H9 (cell line): ENCODE measurements at regions not wholly inside any gene's neighbourhood (a gene's known extent, or its start where the extent isn't known, plus 50 kb on each side); places are given as distances from the start of the nearest gene placed in this dataset.

Source experiments
- DNase-seq: peaks from one replicate; pipeline ENCODE4 v3.0.0-alpha.2; 2017
- H2AFZ ChIP-seq: one replicate; pipeline ENCODE4 v1.6.1; 2013; ENCODE audit warnings: mild to moderate bottlenecking, low read length, control low read depth, moderate library complexity
- H2AK5ac ChIP-seq: 2 replicates; pipeline ENCODE4 v1.6.1; 2013; ENCODE audit warnings: low read length, control low read depth, mixed read lengths; ENCODE audit not compliant: insufficient read length
- H2BK120ac ChIP-seq: one replicate; pipeline ENCODE4 v1.6.1; 2013; ENCODE audit warnings: low read depth, mild to moderate bottlenecking, low read length, control low read depth, inconsistent platforms; ENCODE audit not compliant: poor library complexity, severe bottlenecking
- H2BK12ac ChIP-seq: 2 replicates; pipeline ENCODE4 v1.6.1; 2013; ENCODE audit warnings: low read length, control low read depth, mixed read lengths, low read depth; ENCODE audit not compliant: insufficient read length
- H2BK15ac ChIP-seq: 2 replicates; pipeline ENCODE4 v1.6.1; 2013; ENCODE audit warnings: low read depth, low read length, control low read depth
- H2BK20ac ChIP-seq: one replicate; pipeline ENCODE4 v1.6.1; 2013; ENCODE audit warnings: low read depth, mild to moderate bottlenecking, low read length, control low read depth, inconsistent platforms; ENCODE audit not compliant: poor library complexity, severe bottlenecking
- H2BK5ac ChIP-seq: 2 replicates; pipeline ENCODE4 v1.6.1; 2013; ENCODE audit warnings: low read length, control low read depth, mixed read lengths; ENCODE audit not compliant: insufficient read length
- H3K14ac ChIP-seq: 2 replicates; pipeline ENCODE4 v1.6.1; 2013; ENCODE audit warnings: low read length, control low read depth; ENCODE audit not compliant: insufficient read depth
- H3K18ac ChIP-seq: 2 replicates; pipeline ENCODE4 v1.6.1; 2013; ENCODE audit warnings: low read depth, mild to moderate bottlenecking, mixed read lengths, low read length, control low read depth; ENCODE audit not compliant: insufficient read length
- H3K23ac ChIP-seq: 2 replicates; pipeline ENCODE4 v1.6.1; 2013; ENCODE audit warnings: low read length, control low read depth, mixed read lengths, low read depth; ENCODE audit not compliant: insufficient read length
- H3K23me2 ChIP-seq: 2 replicates; pipeline ENCODE4 v1.6.1; 2013; ENCODE audit warnings: low read depth, mild to moderate bottlenecking, mixed read lengths, low read length, control low read depth; ENCODE audit not compliant: insufficient read length, poor library complexity, severe bottlenecking
- H3K27ac ChIP-seq: 2 replicates; pipeline ENCODE4 v1.5.1; 2013; ENCODE audit warnings: low read length, control low read depth, mixed read lengths, low read depth; ENCODE audit not compliant: insufficient read length
- H3K27me3 ChIP-seq: 2 replicates; pipeline ENCODE4 v1.6.1; 2013; ENCODE audit warnings: low read length, control low read depth, inconsistent platforms; ENCODE audit not compliant: insufficient read depth
- H3K4ac ChIP-seq: 2 replicates; pipeline ENCODE4 v1.6.1; 2013; ENCODE audit warnings: low read depth, mild to moderate bottlenecking, control low read depth, inconsistent platforms, low read length, moderate library complexity
- H3K4me1 ChIP-seq: 2 replicates; pipeline ENCODE4 v1.6.1; 2013; ENCODE audit warnings: low read length, control low read depth, inconsistent platforms; ENCODE audit not compliant: insufficient read depth
- H3K4me2 ChIP-seq: 2 replicates; pipeline ENCODE4 v1.6.1; 2013; ENCODE audit warnings: low read length, control low read depth, mixed read lengths; ENCODE audit not compliant: insufficient read length, insufficient read depth
- H3K56ac ChIP-seq: 2 replicates; pipeline ENCODE4 v1.6.1; 2013; ENCODE audit warnings: low read depth, mild to moderate bottlenecking, mixed read lengths, low read length, control low read depth; ENCODE audit not compliant: insufficient read length
- H3K79me1 ChIP-seq: 2 replicates; pipeline ENCODE4 v1.6.1; 2013; ENCODE audit warnings: low read depth, mild to moderate bottlenecking, moderate library complexity, low read length, control low read depth, inconsistent platforms; ENCODE audit not compliant: insufficient read depth, poor library complexity, severe bottlenecking
- H3K79me2 ChIP-seq: 2 replicates; pipeline ENCODE4 v1.6.1; 2013; ENCODE audit warnings: low read length, control low read depth, inconsistent platforms; ENCODE audit not compliant: insufficient read depth
- H3K9ac ChIP-seq: 2 replicates; pipeline ENCODE4 v1.6.1; 2013; ENCODE audit warnings: low read length, control low read depth, mixed read lengths; ENCODE audit not compliant: insufficient read length; ENCODE audit errors: extremely low read depth
- H3K9me3 ChIP-seq: one replicate; pipeline ENCODE4 v1.6.1; 2013; ENCODE audit warnings: low read depth, low read length, inconsistent platforms; ENCODE audit not compliant: control insufficient read depth
- H3T11ph ChIP-seq: one replicate; pipeline ENCODE4 v1.6.1; 2013; ENCODE audit warnings: mild to moderate bottlenecking, low read length, control low read depth, inconsistent platforms
- H4K20me1 ChIP-seq: one replicate; pipeline ENCODE4 v1.6.1; 2013; ENCODE audit not compliant: control insufficient read depth, insufficient read length, insufficient read depth
- H4K5ac ChIP-seq: 2 replicates; pipeline ENCODE4 v1.6.1; 2013; ENCODE audit warnings: low read depth, mild to moderate bottlenecking, mixed read lengths, low read length, control low read depth; ENCODE audit not compliant: insufficient read length
- H4K8ac ChIP-seq: replicated peaks from 2 replicates; pipeline ENCODE4 v1.6.1; 2013; ENCODE audit warnings: low read length, control low read depth, mixed read lengths, low read depth; ENCODE audit not compliant: insufficient read length
- H4K91ac ChIP-seq: 2 replicates; pipeline ENCODE4 v1.6.1; 2013; ENCODE audit warnings: low read depth, mild to moderate bottlenecking, moderate library complexity, mixed read lengths, low read length, control low read depth; ENCODE audit not compliant: insufficient read length
- H3K27ac Mint-ChIP-seq, 3 experiments: 2 replicates in 2 of 3; 3 replicates in 1 of 3; pipeline ENCODE4 v1.8.0; 2020 to 2021; ENCODE audit warnings: mixed read lengths in 3 of 3, mild to moderate bottlenecking in 1 of 3, moderate library complexity in 1 of 3
- H3K27me3 Mint-ChIP-seq: 2 replicates; pipeline ENCODE4 v1.8.0; 2021; ENCODE audit warnings: low read depth, mild to moderate bottlenecking, moderate library complexity, mixed read lengths
- H3K36me3 Mint-ChIP-seq, 3 experiments: 2 replicates in 2 of 3; 3 replicates in 1 of 3; pipeline ENCODE4 v1.8.0; 2020 to 2021; ENCODE audit warnings: low read depth in 3 of 3, mixed read lengths in 3 of 3; ENCODE audit not compliant: insufficient read depth in 1 of 3
- H3K4me1 Mint-ChIP-seq, 2 experiments: 2 replicates each; pipeline ENCODE4 v1.8.0; 2020; ENCODE audit warnings: mixed read lengths in 2 of 2
- H3K4me3 Mint-ChIP-seq, 2 experiments: 2 replicates in 1 of 2; 3 replicates in 1 of 2; pipeline ENCODE4 v1.8.0; 2020 to 2021; ENCODE audit warnings: mild to moderate bottlenecking in 2 of 2, mixed read lengths in 2 of 2, moderate library complexity in 1 of 2
- H3K9me3 Mint-ChIP-seq, 2 experiments: 2 replicates in 1 of 2; 3 replicates in 1 of 2; pipeline ENCODE4 v1.8.0; 2020; ENCODE audit warnings: mild to moderate bottlenecking in 2 of 2, mixed read lengths in 2 of 2, moderate library complexity in 1 of 2
- WGBS: extraction: QIAGEN DNeasy Blood & Tissue Kit; methylation state at CpG from one replicate; pipeline ENCODE4 v1.1.7; 2013; ENCODE audit warnings: missing lambda C conversion rate, low lambda C conversion rate, mixed read lengths; ENCODE audit not compliant: insufficient read length; ENCODE audit errors: extremely low coverage; 5-methylcytosine and 5-hydroxymethylcytosine counted together
- TF ChIP-seq, protein P1 (sequence below): fragments of 200-600 bp; sonication (generic); conservative IDR thresholded peaks from 3 replicates; pipeline ENCODE4 v1.8.0; 2021; ENCODE audit warnings: antibody characterized with exemption, mild to moderate bottlenecking

DNA sequence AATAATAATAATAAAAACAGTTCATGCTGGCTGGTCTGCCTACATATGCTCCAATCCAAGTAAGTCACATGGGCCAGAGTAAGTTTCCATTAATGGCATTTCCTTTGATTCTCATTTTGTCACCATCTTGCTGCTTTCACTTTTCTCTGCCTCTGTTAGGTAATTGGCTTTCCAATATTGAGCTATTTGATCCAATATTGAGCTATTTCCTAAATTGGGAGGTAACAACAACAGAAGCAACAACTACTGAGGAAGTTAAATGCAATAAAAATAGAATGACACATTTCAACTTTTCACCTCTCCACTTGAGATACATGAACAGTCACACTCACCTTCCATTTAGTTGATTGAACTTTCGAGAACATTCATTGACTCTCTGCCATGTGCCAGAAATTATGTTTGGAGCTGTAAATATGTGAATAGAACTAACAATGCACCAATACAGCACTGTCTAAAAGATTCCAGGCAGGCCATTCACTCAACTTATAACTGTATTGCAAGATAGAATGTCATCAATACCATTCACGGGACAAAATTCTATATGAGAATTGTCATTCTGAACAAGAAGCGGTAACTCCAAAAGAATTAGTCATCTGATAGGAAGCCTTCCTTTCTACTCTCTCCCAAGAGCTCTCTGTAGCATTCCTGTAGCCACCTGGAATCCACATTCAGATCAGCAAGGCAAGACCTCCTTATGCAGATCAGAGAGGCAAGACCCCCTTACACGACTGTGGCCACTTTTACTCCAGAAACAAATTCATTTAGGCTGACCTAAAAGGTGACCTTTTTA lies 136.4 kb downstream of the PHLDA1 start:
- H3K4me2 ChIP-seq: no peak overlapping the region
- no peak overlapping the region for H2BK120ac ChIP-seq
- peak overlapping the region in 1 of 3 experiments; percentile 6; a peak in 1 of 7 replicates for H3K27ac Mint-ChIP-seq

More for the DNA sequence above, 136.4 kb downstream of the PHLDA1 start:
- no peak overlapping the region for H2AFZ ChIP-seq
- H3K23me2 ChIP-seq: no peaks in the 10 kb centered on the region
- no peak overlapping the region for H2AK5ac ChIP-seq
- no peak overlapping the region for H4K5ac ChIP-seq
- Mint-ChIP-seq H3K4me3 (no peak overlapping the region), H3K36me3 (no peaks in the 10 kb centered on the region), H3K27me3 (peaks cover 2% of the 10 kb centered on the region), H3K9me3 (no peaks in the 10 kb centered on the region), H3K4me1 (peaks cover 24 to 27% of the 10 kb centered on the region in 2 experiments)
- no CpG with 5 or more reads among the region's 4 CpGs for WGBS
- no peak overlapping the region for H3K9ac ChIP-seq
- H3K18ac ChIP-seq: no peak overlapping the region
- no peaks in the 10 kb centered on the region for H3K9me3 ChIP-seq
- H4K20me1 ChIP-seq: no peaks in the 10 kb centered on the region
- H4K91ac ChIP-seq: no peak overlapping the region
- no peak overlapping the region for H2BK12ac ChIP-seq
- no peak overlapping the region for H2BK15ac ChIP-seq
- TF ChIP-seq, protein P1, sequence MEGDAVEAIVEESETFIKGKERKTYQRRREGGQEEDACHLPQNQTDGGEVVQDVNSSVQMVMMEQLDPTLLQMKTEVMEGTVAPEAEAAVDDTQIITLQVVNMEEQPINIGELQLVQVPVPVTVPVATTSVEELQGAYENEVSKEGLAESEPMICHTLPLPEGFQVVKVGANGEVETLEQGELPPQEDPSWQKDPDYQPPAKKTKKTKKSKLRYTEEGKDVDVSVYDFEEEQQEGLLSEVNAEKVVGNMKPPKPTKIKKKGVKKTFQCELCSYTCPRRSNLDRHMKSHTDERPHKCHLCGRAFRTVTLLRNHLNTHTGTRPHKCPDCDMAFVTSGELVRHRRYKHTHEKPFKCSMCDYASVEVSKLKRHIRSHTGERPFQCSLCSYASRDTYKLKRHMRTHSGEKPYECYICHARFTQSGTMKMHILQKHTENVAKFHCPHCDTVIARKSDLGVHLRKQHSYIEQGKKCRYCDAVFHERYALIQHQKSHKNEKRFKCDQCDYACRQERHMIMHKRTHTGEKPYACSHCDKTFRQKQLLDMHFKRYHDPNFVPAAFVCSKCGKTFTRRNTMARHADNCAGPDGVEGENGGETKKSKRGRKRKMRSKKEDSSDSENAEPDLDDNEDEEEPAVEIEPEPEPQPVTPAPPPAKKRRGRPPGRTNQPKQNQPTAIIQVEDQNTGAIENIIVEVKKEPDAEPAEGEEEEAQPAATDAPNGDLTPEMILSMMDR: no peak
- no peaks in the 10 kb centered on the region for H3K4me1 ChIP-seq
- H3K56ac ChIP-seq: no peak overlapping the region
- H3K79me1 ChIP-seq: no peaks in the 10 kb centered on the region
- no peaks in the 10 kb centered on the region for H3K27me3 ChIP-seq
- no peak overlapping the region for H2BK5ac ChIP-seq
- no peak overlapping the region for H3K27ac ChIP-seq
- H3K79me2 ChIP-seq: no peaks in the 10 kb centered on the region
- no peak overlapping the region for H3K14ac ChIP-seq
- no peak overlapping the region for H3K4ac ChIP-seq
- no peak overlapping the region for H4K8ac ChIP-seq
- no peak overlapping the region for H2BK20ac ChIP-seq
- DNase-seq: no peak
- no peak overlapping the region for H3T11ph ChIP-seq
- H3K23ac ChIP-seq: no peak overlapping the region
